VCaP (cell line): ENCODE measurements at regions not wholly inside any gene's neighbourhood (a gene's known extent, or its start where the extent isn't known, plus 50 kb on each side); places are given as distances from the start of the nearest gene placed in this dataset.

Source experiments
- H3K27ac ChIP-seq: fragments of 450-650 bp; 2 replicates; pipeline ENCODE4 v1.5.1; 2017
- CTCF ChIP-seq: fragments of 450-650 bp; conservative IDR thresholded peaks from 2 replicates; pipeline ENCODE4 v1.5.1; 2017; ENCODE audit warnings: mild to moderate bottlenecking, moderate library complexity

GRCh38 chr1:8115769-8116167, 89.7 kb upstream of the ERRFI1 start:
- TF ChIP-seq CTCF = no peak
- H3K27ac ChIP-seq = no peak overlapping the region

GRCh38 chr1:8115031-8115768, 89.1 kb upstream of the ERRFI1 start:
- no peak overlapping the region for H3K27ac ChIP-seq
- TF ChIP-seq CTCF = no peak

- H3K27ac ChIP-seq = no peak overlapping the region
Measured at GRCh38 chr1:8113262-8114220, 87.4 kb upstream of the ERRFI1 start.

GRCh38 chr1:8112611-8113261, 86.6 kb upstream of the ERRFI1 start:
- TF ChIP-seq CTCF = no peak
- no peak overlapping the region for H3K27ac ChIP-seq

More at GRCh38 chr1:8113262-8114220, 87.4 kb upstream of the ERRFI1 start:
- no peak for TF ChIP-seq CTCF

GRCh38 chr1:8111560-8111959, 85.5 kb upstream of the ERRFI1 start:
- H3K27ac ChIP-seq = no peak overlapping the region

GRCh38 chr1:8109216-8109615, 83.1 kb upstream of the ERRFI1 start:
- no peak for TF ChIP-seq CTCF
- H3K27ac ChIP-seq = no peak overlapping the region; the same call in 1 of the 2 replicates

More at GRCh38 chr1:8111560-8111959, 85.5 kb upstream of the ERRFI1 start:
- no peak for TF ChIP-seq CTCF

GRCh38 chr1:8107897-8108296, 81.8 kb upstream of the ERRFI1 start:
- no peak for TF ChIP-seq CTCF
- H3K27ac ChIP-seq = no peak overlapping the region
